GM13976 (cell line): ENCODE measurements at regions not wholly inside any gene's neighbourhood (a gene's known extent, or its start where the extent isn't known, plus 50 kb on each side); places are given as distances from the start of the nearest gene placed in this dataset.

Experiments
- DNase-seq: peaks from one replicate; pipeline ENCODE4 v3.0.0; 2012; ENCODE audit warnings: low spot score
- in situ Hi-C: fragments of 300-500 bp; cut with MboI; formaldehyde crosslinking; loops from one replicate; pipeline ENCODE4 v1.12.0; 2022; ENCODE audit warnings: low sequenced_read_pairs, mixed read lengths, inconsistent platforms; ENCODE audit not compliant: unreplicated experiment
- TF ChIP-seq, protein P1 (sequence below): IDR thresholded peaks from 2 replicates; pipeline ENCODE4 v1.5.1; 2012; ENCODE audit warnings: borderline replicate concordance, mild to moderate bottlenecking; ENCODE audit not compliant: insufficient read depth; ENCODE audit errors: extremely low read depth, missing control alignments, control extremely low read depth

DNA sequence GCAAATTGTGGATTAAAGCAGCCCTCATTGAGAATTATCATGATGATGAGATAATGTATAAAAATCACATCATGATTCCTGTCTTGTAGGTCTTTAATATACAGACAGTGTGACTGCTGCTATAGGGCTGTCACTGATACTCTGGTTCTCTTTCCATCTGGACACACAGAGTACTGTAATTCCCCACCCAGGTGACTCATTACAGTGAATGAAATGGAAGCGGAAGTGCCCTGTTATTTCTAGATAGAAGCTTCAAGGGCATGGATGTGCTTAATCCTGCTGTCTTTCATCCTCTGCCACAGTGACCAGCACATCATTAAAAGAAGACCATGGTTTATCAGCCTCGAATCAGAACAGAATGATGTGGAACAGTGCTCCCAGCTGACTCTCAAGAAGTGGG lies 1234.0 kb downstream of the SORCS3 start:
- TF ChIP-seq, protein P1, sequence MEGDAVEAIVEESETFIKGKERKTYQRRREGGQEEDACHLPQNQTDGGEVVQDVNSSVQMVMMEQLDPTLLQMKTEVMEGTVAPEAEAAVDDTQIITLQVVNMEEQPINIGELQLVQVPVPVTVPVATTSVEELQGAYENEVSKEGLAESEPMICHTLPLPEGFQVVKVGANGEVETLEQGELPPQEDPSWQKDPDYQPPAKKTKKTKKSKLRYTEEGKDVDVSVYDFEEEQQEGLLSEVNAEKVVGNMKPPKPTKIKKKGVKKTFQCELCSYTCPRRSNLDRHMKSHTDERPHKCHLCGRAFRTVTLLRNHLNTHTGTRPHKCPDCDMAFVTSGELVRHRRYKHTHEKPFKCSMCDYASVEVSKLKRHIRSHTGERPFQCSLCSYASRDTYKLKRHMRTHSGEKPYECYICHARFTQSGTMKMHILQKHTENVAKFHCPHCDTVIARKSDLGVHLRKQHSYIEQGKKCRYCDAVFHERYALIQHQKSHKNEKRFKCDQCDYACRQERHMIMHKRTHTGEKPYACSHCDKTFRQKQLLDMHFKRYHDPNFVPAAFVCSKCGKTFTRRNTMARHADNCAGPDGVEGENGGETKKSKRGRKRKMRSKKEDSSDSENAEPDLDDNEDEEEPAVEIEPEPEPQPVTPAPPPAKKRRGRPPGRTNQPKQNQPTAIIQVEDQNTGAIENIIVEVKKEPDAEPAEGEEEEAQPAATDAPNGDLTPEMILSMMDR: no peak
- DNase-seq: no peak
- in situ Hi-C loops: no loop called here

GRCh38 chr10:105872665-105873064 lies 1231.6 kb downstream of the SORCS3 start:
- no peak for DNase-seq
- in situ Hi-C loops: no loop called here
- TF ChIP-seq, protein P1: no peak

DNA sequence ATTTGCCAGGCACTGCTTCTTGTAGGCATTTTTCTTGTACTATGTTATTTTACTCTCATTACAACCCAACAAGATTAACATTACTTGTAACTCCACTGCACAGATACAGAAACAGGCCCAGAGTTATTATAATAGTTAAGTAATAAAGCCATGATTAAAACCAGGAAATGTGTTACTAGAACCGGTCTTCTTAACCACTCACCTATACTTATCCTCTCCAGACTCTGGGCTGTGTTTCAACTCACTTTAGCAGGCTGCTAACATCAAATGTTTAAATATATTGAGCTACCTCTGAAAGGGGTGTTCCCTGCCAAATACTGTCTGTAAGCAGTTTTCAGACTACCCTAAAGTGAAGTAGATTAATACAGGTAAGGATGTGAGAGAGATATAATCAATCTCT lies 1227.8 kb downstream of the SORCS3 start:
- TF ChIP-seq, protein P1: no peak
- in situ Hi-C loops: no loop called here
- no peak for DNase-seq

DNA sequence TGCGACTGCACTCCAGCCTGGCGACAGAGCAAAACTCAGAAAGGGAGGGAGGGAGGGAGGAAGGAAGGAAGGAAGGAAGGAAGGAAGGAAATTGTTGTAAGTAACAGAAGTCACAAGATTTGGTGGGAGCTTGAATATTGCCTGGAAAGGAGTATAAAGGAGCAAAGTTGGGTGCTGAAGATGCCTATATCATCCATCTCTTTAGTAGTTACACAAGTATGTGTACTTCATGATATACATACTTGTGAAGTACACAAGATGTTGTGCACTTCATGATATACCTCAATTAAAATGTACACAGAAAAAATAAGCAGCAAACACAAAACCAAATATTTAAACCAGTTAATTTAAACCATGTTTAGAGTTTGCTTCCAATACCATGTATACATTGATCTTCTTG lies 1223.8 kb downstream of the SORCS3 start:
- TF ChIP-seq, protein P1: no peak
- in situ Hi-C loops: no loop called here
- DNase-seq: no peak

GRCh38 chr10:105857268-105858264 lies 1216.5 kb downstream of the SORCS3 start:
- no peak for DNase-seq
- TF ChIP-seq, protein P1: no peak
- in situ Hi-C loops: no loop called here

DNA sequence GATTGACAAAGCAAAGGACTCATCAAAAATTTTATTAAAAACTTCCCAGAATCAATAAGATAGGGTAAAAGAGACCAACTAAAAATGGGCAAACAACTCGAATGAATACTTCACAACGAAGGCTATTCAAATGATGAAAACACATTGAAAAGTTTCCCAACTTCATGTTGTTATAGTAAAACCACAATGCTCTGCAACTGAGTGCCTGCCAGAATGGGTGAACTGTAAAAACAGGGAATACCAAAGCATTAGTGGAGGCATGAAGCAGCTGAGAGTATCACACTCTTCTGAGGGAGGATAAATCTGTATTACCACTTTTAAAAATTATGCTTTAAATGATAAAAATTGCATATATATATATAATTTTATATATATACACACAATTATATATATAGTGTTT lies 1214.7 kb downstream of the SORCS3 start:
- in situ Hi-C loops: no loop called here
- TF ChIP-seq, protein P1: no peak

More for the DNA sequence above, 1214.7 kb downstream of the SORCS3 start:
- no peak for DNase-seq
